HG02840 (cell line): ENCODE measurements at regions not wholly inside any gene's neighbourhood (a gene's known extent, or its start where the extent isn't known, plus 50 kb on each side); places are given as distances from the start of the nearest gene placed in this dataset.

ENCODE experiments used
- ATAC-seq: cut with Tn5 transposase; IDR thresholded peaks from one replicate; pipeline ENCODE4 v1.9.1; 2021; ENCODE audit warnings: mild to moderate bottlenecking, moderate library complexity, moderate number of reproducible peaks; ENCODE audit not compliant: unreplicated experiment, low FRiP score

DNA sequence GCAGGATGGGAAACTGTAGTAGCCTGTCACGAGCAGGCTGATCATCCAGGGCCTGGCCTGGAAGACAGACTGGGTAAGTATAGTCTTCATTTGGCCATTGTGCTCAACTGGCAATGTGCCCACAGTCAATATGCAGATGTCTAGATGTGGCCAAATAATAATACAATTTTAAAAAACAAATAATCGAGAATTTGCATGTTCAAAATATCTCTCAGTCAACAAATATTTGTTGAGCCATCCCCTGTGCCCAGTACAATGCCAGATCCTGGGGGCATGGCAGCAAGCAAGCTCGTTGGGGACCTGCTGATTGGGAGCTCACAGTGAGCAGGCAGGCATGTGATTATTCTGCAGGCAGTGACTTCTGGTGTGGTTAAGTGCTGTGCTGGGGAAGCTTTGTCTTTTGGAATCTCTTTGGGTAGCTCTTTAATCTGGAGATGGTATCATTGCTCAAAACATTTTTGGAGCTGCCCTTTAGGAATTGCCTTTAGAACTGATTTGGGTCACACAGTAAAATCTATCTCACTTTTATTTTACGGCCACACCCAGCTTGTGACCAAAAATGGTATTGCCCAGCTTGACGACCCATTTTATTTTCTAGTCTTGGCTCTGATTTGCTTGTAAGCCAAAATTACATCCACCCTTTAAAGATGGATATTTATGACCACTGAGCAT, 92.2 kb downstream of the PLCE1 start:
- no peak for ATAC-seq

DNA sequence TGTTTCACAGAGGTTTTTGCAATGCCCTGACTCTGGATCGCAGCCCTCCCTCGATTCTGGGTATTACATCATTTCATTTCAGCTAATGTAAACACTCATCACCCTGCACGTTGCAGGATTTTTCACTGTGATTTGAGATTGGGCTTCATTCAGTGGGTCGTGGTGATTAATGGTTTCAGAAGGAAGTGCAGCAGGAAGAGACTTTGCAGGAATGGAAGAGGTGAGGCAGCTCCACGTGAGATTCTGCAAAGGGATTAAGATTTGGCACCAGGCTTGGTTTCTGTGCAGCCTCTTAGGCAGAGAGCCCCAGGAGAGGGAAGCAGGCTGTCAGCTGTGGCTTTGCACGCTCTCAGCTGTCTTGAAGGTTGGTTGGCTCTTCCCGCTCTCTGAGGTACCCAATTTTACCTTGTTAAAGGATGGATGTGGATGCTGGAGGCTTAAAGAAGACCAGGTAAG, 95.2 kb downstream of the PLCE1 start:
- ATAC-seq: no peak

DNA sequence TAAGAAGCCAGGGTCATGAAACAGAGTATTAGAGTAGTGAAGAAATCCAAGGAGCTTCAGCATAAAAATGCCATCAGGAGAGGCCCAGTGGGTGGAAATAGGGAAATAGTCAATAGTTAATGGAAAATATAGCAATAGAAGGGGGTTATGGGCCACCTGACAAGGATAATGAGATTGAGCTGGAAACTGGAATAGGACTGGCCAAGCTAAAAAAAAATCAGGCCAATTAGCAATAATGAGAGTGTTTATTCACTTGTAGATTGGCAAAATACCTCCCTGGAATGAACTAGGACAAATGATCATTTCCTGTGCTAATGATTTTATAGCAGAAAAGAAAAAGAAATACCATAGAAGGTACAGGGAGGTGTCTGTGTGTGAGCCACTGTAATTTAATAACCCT, 97.9 kb downstream of the PLCE1 start:
- no peak for ATAC-seq

DNA sequence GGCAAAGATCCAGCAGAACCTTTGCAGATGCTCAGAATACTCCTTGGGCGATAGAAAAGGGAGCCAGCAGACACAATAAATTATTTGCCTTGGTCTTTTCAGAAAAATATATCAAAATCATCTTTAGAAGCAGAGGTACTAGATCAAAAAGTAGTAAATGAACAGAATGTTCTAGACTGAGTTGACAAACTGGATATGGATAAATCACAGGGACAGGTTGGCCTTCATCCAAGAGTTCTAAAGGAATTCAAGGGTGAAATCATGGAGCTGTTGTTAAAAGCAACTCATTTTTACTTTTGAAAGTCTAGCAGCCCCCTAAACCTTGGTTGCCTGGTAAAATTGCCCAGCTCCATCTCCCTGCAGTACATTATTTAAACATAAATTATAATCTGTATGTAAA, 99.1 kb downstream of the PLCE1 start:
- no peak for ATAC-seq

DNA sequence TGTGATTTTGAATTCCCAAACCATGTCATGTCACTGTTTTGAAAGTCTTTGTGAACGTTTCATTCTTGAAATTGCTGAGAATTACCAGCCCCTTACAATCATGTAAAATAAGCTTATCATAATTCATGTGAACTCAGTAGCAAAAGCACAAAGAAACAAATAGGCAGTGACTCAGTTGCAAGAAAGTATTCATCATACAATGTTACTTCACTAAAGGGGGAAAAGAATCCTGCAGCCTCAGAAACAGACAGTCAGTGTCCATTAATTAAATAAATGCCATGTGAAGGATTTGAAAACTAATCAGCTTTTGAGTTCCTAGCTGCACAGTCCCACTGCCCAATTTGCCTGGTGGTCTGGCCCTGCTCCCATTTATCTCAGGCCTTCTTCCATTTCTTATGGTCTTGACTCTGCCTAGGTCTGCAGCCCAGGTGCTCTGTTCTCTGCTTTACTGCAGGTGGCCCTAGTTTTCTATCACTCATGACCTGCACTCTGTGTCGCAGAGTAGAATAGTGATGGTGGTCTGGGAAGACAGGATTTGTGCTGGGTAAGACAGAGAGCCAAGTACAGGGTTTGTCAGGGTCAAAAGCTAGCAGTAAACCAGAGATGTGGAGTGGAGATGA, 99.7 kb downstream of the PLCE1 start:
- no peak for ATAC-seq

DNA sequence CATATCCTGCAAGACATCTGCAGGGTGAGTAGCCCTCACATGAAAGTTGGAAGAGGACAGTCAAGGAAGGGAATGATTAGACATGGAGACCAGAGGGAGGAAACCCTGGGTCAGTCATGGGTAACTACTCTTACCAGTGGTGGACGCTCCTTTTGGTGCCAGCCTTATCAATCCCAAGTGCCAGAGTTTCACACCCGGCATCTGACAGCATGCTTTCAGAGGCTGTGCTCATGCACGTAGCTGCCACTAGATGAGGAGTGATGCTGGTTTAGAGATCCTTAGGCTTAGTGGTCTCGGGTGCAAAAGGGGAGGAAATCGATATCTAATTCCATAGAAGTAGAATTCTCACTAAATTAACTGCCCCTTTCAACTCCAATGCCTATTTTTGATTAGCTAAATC, 100.8 kb downstream of the PLCE1 start:
- ATAC-seq: no peak

DNA sequence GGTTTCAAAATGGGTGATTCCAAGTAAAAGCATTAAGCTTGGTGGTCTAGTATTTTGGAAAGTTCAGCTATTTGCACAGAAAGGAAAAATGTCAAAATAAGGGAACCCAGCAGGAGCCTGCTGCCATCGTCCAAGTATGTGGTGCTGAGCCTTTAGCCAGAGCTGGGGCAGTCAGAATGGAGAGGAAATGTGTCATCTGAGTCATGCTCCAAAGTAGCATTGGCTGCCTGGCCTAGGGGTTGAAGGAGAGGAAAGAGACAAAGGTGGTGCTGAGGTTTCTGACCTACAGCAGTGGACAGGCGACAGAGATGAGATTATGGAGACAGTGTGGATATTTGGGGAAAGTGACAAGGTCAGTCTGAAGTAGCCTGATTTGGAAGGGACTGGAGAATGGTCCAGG, 103.9 kb downstream of the PLCE1 start:
- no peak for ATAC-seq

DNA sequence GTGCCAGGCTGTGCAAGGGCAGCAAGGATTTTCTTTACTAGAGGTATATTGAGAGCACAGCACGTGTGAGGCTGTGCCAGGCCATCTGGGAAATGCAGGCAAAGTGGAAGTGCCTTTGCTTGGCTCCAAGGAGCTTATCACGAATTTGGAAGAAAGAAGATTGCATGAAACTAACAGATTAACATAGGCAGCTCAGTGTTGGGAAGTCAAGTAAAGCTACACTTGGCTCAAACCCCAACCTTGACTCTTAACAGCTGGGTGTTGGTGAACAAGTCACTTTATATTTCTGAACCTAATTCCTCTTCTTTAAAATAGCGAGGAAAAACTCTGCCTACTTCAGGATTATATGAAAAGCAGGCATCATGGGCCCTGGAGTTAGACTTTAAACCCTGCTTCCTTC, 105.2 kb downstream of the PLCE1 start:
- no peak for ATAC-seq

DNA sequence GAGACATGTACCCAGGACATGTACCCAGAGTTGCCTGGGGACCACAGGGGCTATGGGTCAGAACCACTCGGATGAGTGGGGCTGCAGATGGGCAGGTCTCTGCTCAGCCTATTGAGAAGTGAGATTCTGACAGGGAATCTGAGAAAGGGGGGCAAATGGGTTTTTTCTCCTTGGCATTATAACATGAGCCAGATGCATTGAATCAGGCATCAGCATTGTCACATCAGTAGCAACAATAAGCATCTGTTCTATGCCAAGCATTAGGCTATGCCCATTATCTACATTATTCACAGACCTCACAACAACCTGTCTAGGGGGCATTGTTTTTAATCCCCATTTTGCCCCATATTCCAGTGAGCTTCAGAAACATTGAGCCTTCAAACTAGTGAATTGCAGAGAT, 108.2 kb downstream of the PLCE1 start:
- ATAC-seq: no peak

DNA sequence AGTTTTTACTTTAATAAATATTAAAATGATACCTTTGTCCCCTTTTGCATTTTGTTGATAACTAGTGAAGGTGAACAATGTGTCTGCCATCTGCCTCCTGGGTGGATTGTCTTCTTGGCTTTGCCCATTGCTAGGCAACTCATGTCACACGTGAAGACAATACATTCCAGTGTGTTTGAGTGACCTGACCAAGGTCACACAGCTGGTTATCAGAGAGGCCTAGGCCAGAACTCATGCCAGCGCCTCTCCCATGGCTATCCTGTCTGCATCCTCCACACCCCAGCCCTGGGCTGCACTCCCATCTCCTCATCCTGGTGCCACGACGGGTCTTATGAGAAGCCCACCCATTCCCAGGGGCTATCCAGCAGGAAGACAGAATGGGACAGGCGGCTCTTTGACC, 108.7 kb downstream of the PLCE1 start:
- no peak for ATAC-seq

DNA sequence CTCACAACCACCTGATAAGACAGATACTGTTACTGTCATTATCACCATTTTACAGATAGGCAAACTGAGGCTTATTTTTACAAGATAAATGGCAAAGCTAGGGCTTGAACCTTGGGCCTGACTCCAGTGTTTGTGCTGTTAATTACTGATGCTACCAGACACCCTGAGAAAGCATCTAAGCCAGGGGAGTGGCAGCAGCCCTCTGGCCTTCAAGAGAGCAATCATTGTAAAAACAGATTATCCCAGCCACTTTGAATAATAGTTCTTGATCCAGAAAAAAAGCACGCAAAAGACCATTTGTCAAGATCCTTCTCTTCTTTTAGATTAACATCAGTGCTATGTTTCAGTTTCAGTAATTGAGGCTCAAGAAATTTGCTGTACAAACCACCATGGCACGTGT, 109.5 kb downstream of the PLCE1 start:
- no peak for ATAC-seq

DNA sequence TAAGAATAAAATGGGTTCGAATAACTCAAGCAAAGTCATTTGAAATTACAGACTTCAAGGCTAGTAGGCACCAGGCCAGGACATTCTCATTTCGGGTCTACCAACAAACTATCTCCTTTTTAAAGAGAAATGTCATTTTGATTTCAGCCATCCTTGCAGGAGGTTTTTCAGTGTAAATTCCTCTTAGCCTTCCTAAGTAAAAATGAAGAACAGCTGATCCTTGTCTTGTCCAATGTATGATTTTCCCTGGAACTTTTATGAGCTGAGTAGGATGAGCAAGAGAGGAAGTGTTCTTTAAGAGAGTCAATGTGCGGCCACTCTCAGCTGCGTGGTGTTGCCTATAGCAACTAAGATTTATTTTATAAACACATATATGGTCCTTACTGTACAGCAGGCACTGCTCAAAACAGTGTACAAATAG, 110.1 kb downstream of the PLCE1 start:
- no peak for ATAC-seq

DNA sequence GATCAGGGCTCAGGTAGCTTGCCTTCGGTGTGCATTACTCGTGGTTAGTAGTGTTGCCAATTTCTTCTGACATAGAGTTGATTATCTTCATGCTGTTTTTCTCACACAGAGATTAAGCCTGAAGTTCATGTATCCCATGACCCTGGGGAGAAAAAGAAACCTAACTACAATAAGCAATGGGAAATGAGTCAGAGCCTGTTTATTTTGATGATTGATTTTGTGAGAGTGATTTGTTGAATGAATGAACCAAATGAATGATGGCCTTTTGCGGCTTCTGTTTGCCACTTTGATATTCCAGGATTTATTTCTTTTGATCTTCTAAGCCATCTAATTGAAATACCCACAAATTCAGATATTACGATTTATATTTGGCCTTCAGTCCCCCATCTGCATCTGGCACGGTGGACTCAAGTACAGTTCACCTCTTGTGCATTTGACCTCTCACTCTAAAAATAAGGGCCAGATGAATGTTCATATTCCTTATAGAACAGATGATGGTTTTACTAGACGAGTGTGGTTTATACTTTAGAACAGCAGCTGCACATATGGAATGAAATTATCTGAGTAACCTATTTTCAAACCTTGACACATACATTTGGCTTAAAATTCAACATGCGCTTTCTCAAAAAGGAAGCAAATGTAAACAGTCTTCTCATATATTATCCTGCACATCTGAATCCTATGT, 110.7 kb downstream of the PLCE1 start:
- no peak for ATAC-seq

DNA sequence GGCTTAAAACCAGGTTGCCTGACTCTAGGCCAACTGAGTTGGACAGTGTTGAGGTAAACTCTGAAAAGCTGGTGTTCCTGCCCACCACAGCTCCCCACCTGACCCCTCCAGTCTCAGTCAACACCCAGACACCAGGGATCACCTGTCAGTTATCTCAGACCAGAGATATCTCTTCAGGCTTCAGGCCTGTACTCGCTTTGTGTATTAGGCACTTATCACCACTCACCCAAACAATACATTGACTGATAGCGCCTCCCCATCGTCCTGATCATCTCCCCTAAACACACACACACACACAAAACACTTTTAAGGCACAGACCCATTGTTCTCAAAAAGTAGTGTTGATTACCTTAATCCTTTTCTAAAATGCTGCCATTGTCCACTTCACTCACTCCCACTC, 111.5 kb downstream of the PLCE1 start:
- ATAC-seq: no peak

DNA sequence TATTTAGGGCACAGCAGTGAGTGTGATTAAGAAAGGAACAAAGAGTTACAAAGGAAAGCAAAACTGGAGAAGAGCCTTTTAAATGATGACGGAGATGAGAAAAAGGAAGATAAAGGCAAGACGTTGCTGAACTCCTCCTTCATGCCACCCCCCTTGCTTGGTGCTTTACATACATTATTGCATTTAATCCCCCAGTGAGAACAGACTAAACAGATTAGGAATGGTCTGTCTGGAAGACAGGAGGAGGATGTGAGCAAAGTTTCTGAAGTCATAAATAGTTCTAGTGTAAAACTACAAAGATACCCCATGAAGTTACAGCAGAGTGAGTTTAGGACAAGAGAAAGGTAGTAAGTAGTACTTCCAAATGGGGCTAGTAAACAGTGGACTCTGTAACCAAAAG, 113.5 kb downstream of the PLCE1 start:
- no peak for ATAC-seq

DNA sequence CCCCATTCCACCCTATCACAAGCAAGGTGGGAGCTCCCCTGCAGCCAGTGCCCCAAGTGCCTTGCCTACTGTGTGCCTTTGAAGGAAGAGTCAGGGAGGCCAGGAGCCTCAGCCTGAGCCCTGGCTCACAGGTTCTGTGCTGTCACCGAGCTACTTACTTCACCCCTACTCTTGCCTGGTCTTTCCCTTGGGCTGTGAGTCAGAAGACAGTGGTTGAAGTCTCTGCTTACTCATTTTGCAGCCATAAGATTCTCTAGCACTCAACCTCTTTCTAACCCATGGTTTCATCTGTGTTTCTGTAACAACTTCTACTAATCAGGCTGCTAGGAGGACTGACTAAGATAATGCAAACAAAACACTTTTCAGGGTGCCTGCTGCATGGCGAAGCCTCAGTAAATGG, 114.5 kb downstream of the PLCE1 start:
- ATAC-seq: no peak

DNA sequence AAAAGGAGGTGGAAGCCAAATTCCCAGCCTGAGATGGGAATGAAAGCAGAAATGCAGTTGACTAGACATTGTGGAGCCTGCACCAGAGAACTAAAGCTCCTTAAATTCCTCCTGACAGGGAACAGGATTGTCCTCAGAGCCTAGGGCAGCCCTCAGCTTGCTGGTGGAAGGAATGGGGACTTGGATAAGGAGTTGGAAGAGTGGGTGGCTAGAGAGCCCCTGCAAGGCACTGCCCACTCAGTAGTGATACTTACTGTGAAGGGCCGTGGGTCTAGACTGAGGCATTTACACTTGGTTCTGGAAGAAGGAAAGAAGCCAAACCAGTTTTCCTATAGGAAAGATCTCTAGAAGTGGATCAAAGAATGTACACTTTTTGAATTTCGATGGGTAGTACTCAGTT, 117.6 kb downstream of the PLCE1 start:
- no peak for ATAC-seq

DNA sequence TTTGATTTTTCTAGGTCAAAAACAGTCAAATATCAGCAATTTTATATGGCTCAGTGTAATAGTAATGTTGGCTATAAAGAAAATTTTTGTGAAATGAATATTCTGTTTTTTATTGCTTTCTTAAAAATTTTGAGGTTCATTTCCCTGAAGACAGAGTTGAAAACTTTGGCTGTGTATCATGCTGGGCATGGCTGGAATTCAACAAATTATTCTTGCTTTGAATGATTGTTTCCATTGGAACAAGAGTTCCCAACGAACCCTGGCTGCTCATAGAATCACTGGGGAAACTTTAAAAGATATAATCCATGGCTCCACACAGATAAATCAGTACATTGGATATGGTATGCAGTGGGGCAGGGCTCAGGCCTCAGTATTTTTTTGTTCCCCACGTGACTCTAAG, 118.6 kb downstream of the PLCE1 start:
- no peak for ATAC-seq

DNA sequence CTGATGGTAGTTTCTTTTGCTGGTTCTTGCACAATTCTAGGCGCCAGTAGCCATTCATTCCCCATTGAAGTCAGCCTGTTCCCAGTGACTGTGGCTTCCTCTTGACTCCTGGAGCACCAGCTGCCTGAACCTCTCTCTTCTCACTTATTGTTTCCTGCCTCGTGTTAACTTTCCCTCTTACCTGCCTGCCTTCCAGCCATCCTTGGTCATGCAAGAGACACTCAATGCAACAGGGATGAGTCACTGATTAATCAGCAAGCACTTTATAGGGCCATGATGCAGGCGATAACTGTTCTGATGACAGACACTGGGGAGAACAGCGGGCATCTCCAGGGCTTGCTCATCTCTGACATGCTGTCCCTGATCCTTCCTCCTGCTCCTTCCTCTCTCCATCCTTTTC, 122.0 kb downstream of the PLCE1 start:
- ATAC-seq: no peak

DNA sequence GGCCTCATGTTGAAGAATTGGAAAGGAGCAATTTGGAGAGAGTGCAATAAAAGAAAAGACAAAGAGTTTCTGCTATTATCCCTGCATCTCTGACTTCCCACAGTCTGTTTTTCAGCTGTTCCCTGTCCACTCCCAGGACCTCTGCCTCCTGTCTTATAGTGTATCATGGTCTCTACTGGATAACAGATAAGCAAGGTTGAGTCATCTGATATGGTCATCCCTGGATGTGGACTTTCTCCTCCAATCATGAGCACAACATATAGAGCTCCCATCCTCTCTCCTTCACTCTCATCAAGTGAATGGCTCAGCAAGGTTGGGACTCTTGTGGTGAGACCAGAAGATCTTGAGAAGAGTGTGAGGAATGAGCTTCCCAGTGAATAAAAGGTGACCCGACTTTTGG, 123.1 kb downstream of the PLCE1 start:
- no peak for ATAC-seq

DNA sequence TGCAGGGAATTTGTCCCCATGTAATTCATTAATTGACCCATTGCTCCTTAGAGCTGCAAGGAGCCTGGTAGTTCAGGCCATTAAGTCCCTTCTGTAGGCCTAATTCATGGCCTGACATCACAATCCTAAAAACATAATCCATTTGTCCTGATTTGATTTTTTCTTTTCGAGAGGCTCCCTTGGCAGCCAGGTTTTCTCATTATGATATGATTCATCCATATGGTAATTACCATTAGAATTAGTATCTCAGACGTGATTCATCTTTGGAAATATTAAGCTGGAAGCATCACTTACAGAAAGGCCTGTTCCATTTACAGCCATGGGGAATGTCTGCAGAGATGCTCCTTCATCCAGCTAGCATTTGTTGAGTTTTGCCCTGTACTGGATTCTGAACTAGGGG, 128.5 kb downstream of the PLCE1 start:
- no peak for ATAC-seq
